Muscle of back (tissue), 3 donors: ENCODE measurements at regions not wholly inside any gene's neighbourhood (a gene's known extent, or its start where the extent isn't known, plus 50 kb on each side); places are given as distances from the start of the nearest gene placed in this dataset.

ENCODE experiments used
- DNase-seq, 3 donors: peaks; one replicate each; pipeline versions ENCODE4 v3.0.0 to v3.0.0-alpha.2; 2013

GRCh38 chr2:236499691-236500578 lies 69.7 kb upstream of the ACKR3 start:
- DNase-seq: no peak

- DNase-seq: no peak
These were observed 68.6 kb upstream of the ACKR3 start for GRCh38 chr2:236501026-236501425.

- DNase-seq: no peak
These were observed 68.1 kb upstream of the ACKR3 start for GRCh38 chr2:236501531-236501930.

DNA sequence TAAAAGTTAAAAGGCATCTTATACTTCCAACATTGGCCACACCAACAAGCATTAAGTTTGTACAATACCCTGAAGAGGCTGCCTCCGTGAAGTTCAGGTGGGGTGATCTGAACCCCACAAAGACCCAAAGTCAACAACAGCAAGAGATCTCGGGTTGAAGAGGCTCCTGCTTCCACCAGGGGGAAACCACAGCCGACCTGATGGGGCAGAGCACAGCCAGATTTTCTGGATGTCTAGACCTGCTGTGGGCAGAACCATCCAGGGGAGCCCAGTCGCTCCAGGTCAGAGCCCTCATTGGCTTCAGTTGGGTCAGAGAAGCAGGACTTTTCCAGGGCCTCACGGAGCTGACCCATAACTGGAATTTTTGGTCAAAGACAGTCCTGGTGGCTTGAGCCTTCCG lies 66.5 kb upstream of the ACKR3 start:
- DNase-seq: no peak

- DNase-seq: no peak
These were observed 66.0 kb upstream of the ACKR3 start for GRCh38 chr2:236503583-236503982.

GRCh38 chr2:236505041-236505440 lies 64.6 kb upstream of the ACKR3 start:
- no peak for DNase-seq

GRCh38 chr2:236505648-236506047 lies 64.0 kb upstream of the ACKR3 start:
- DNase-seq: no peak

DNA sequence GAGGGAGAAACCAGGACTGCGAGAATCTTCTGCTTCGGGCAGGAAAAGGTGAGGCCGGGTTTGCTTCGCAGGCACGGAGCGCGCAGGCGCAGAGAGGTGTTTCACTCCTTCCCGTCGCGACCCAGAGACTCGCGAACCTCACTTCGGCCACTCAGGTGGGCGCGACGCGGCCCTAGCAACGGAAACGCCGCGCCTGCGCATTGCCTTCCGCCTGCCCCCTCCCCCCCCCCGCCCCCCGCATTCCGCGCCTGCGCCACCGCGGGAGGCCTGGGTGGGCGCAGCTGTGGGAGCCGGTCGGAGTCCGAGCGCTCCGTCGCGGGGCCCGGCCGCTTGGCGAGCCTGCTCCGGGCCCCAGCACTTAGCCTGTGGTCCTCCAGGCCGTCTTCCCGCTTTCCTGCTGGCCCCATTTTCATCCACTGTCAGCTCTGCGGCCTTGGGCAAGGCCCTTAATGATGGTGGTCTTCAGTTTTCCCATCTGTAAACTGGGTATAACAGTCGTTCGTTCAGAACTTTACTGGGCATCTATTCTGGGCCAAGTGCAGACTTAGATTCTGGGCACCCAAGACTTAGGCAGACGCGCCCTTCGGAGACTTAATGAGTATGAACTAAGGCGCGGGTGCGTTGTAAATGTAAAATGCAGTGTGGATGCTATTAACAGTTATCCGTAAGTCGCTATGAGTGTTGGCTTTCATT lies 62.1 kb upstream of the ACKR3 start:
- peak; percentile 19 to 81 (median 59) for DNase-seq

DNA sequence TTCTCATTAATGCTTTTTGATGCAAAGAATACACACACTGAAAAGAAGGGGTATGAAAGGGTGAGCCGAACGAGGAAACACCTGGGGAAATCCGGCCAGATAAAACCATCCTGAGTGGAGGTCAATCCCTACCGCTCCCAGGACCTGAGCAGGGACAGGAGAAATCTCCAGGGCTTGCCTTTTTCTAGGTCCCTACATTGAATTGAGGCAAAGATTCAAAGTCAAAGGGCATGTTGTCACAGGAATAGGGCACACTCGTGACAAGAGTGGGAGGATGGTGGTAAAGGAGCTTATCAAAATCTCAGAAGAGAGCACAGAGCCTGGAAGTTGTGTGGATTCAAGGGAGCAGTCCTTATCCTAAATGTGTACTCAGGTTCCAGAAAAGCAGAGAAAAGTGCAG lies 61.2 kb upstream of the ACKR3 start:
- DNase-seq: no peak

GRCh38 chr2:236510034-236510433 lies 59.6 kb upstream of the ACKR3 start:
- DNase-seq: no peak

- no peak for DNase-seq
These were observed 58.4 kb upstream of the ACKR3 start for GRCh38 chr2:236511266-236511665.

- DNase-seq: no peak
These were observed 57.4 kb upstream of the ACKR3 start for GRCh38 chr2:236512267-236512666.

- peak; percentile 28 to 67 (median 44) for DNase-seq
These were observed 56.7 kb upstream of the ACKR3 start for GRCh38 chr2:236512902-236513435.

DNA sequence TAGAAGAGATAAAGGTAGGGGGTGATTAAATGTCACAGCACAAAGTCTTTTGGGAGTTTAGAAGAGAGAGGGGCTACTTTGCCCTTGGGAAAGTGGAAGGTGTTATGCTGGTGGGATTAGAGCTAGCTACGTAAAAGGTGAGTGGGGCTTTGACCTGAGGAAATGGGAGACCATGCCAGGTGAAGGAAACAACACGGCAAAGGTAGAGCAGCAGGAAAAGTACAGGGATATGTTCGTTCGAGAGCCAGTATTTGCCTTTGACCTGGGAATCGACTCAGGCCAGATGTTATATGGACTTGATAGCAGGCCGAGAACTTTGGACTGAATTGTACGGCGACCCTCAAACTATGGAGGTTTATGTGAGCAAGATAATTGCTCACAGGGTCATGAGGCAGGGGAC lies 55.7 kb upstream of the ACKR3 start:
- DNase-seq: no peak

- no peak for DNase-seq
These were observed 52.9 kb upstream of the ACKR3 start for GRCh38 chr2:236516708-236517107.

GRCh38 chr2:236517251-236518031 lies 52.2 kb upstream of the ACKR3 start:
- peak in 1 of 3 donors; percentile 55 for DNase-seq
